A549 (cell line): ENCODE measurements at regions not wholly inside any gene's neighbourhood (a gene's known extent, or its start where the extent isn't known, plus 50 kb on each side); places are given as distances from the start of the nearest gene placed in this dataset.
A peak's percentile ranks its signal among the peaks of the same experiment; 100 is the strongest.

Experiments
- ATAC-seq, 2 experiments: fragments of 200-7000 bp in 1 of 2; fragments of >200 bp in 1 of 2; cut with Nextera tagmentation in 1 of 2; cut with Tn5 transposase in 1 of 2; 3 replicates each; pipeline versions ENCODE4 v1.8.0 to v1.9.1; 2018 to 2020; ENCODE audit warnings: mild to moderate bottlenecking in 1 of 2, moderate library complexity in 1 of 2
- CTCF ChIA-PET: fragments of 300-600 bp; sonication (Branson Sonifier 250); formaldehyde crosslinking; extraction: SDS; loops from one replicate; lab custom pipeline; 2021; ENCODE audit warnings: antibody characterized with exemption, inconsistent platforms; lab: Yijun Ruan, JAX
- POLR2A ChIA-PET: fragments of 350-600 bp; formaldehyde crosslinking; extraction: SDS; loops from one replicate; lab custom pipeline; 2021; ENCODE audit warnings: antibody characterized with exemption, inconsistent platforms; lab: Yijun Ruan, JAX
- DNase-seq, 2 experiments: peaks; one replicate each; pipeline versions ENCODE4 v3.0.0 to v3.0.0-alpha.2; 2011 to 2016; ENCODE audit warnings: low read depth in 1 of 2, low spot score in 1 of 2
- FAIRE-seq: peaks from 2 replicates; lab custom pipeline; 2011; peaks lifted over from hg19 to GRCh38; lab: Jason Lieb, UNC
- H3K27ac ChIP-seq, 2 experiments: fragments of >200 bp; sonication (Bioruptor Twin); formaldehyde crosslinking; 3 replicates each; pipeline ENCODE4 v1.5.1; 2016 to 2017
- H3K4me1 ChIP-seq: fragments of >200 bp; sonication (Bioruptor Twin); formaldehyde crosslinking; 3 replicates; pipeline ENCODE4 v1.6.1; 2016
- H3K4me2 ChIP-seq: fragments of >200 bp; sonication (Bioruptor Twin); formaldehyde crosslinking; 3 replicates; pipeline ENCODE4 v1.6.1; 2016
- H3K4me3 ChIP-seq: fragments of >200 bp; sonication (Bioruptor Twin); formaldehyde crosslinking; 3 replicates; pipeline ENCODE4 v1.5.1; 2016
- H3K9me3 ChIP-seq: fragments of >200 bp; sonication (Bioruptor Twin); formaldehyde crosslinking; 3 replicates; pipeline ENCODE4 v1.6.1; 2016
- BHLHE40 ChIP-seq: IDR thresholded peaks from 2 replicates; pipeline ENCODE4 v1.6.1; 2012; ENCODE audit warnings: low read depth, low read length, inconsistent platforms
- CBX2 ChIP-seq: fragments of 200-600 bp; sonication (generic); IDR thresholded peaks from 2 replicates; pipeline ENCODE4 v1.6.1; 2016; ENCODE audit warnings: low read depth, mild to moderate bottlenecking, borderline replicate concordance
- CHD4 ChIP-seq: fragments of 200-600 bp; sonication (generic); IDR thresholded peaks from 2 replicates; pipeline ENCODE4 v1.6.1; 2016; ENCODE audit warnings: antibody characterized with exemption, mild to moderate bottlenecking, borderline replicate concordance
- E2F6 ChIP-seq: IDR thresholded peaks from 2 replicates; pipeline ENCODE4 v1.6.1; 2012; ENCODE audit warnings: low read depth, borderline replicate concordance
- EHF ChIP-seq: fragments of 250-450 bp; sonication (Bioruptor Pico); IDR thresholded peaks from 2 replicates; pipeline ENCODE4 v1.5.0; 2020; ENCODE audit warnings: mild to moderate bottlenecking
- EP300 ChIP-seq, 2 experiments: fragments of >200 bp; sonication (Bioruptor Twin); formaldehyde crosslinking; IDR thresholded peaks; 2 replicates in 1 of 2; 3 replicates in 1 of 2; pipeline ENCODE4 v1.6.1; 2016 to 2017
- ESRRA ChIP-seq: fragments of 150-350 bp; IDR thresholded peaks from 2 replicates; pipeline ENCODE4 v1.6.1; 2014; ENCODE audit warnings: mild to moderate bottlenecking, low read length, borderline replicate concordance
- HDAC2 ChIP-seq: fragments of 200-600 bp; sonication (generic); IDR thresholded peaks from 2 replicates; pipeline ENCODE4 v1.6.1; 2016
- HOXA7 ChIP-seq: fragments of 250-450 bp; sonication (Bioruptor Pico); IDR thresholded peaks from 2 replicates; pipeline ENCODE4 v1.5.0; 2020; ENCODE audit warnings: mild to moderate bottlenecking, moderate library complexity
- HOXB13 ChIP-seq: fragments of 250-450 bp; sonication (Bioruptor Pico); IDR thresholded peaks from 2 replicates; pipeline ENCODE4 v1.5.0; 2020; ENCODE audit warnings: low read depth, mild to moderate bottlenecking, moderate library complexity
- HOXB5 ChIP-seq: fragments of 250-450 bp; sonication (Bioruptor Pico); IDR thresholded peaks from 2 replicates; pipeline ENCODE4 v1.5.0; 2020; ENCODE audit warnings: mild to moderate bottlenecking, moderate library complexity
- MYC ChIP-seq: IDR thresholded peaks from 2 replicates; pipeline ENCODE4 v1.6.1; 2012; ENCODE audit warnings: mild to moderate bottlenecking, inconsistent platforms, low read length, improper control_type of control experiment, borderline replicate concordance
- NPAS2 ChIP-seq: fragments of 250-450 bp; sonication (Bioruptor Pico); IDR thresholded peaks from 2 replicates; pipeline ENCODE4 v1.8.0; 2022; ENCODE audit warnings: mild to moderate bottlenecking, moderate library complexity, borderline replicate concordance
- NR3C1 ChIP-seq: fragments of >200 bp; sonication (Bioruptor Twin); formaldehyde crosslinking; IDR thresholded peaks from 3 replicates; pipeline ENCODE4 v1.6.1; 2017
- PHF8 ChIP-seq: fragments of 200-600 bp; sonication (generic); IDR thresholded peaks from 2 replicates; pipeline ENCODE4 v1.6.1; 2016; ENCODE audit warnings: low read depth, mild to moderate bottlenecking, antibody characterized with exemption, moderate library complexity, borderline replicate concordance
- POLR2A ChIP-seq: IDR thresholded peaks from 2 replicates; pipeline ENCODE4 v1.6.1; 2012; ENCODE audit warnings: mild to moderate bottlenecking, low read length
- RAD21 ChIP-seq, 2 experiments: fragments of >200 bp in 1 of 2; sonication (Bioruptor Twin) in 1 of 2; formaldehyde crosslinking in 1 of 2; IDR thresholded peaks in 1 of 2; conservative IDR thresholded peaks in 1 of 2; 2 replicates in 1 of 2; 3 replicates in 1 of 2; pipeline ENCODE4 v1.6.1; 2012 to 2018; ENCODE audit warnings: inconsistent platforms in 1 of 2
- RARB ChIP-seq: fragments of 250-450 bp; sonication (Bioruptor Pico); IDR thresholded peaks from 2 replicates; pipeline ENCODE4 v1.8.0; 2021; ENCODE audit warnings: mild to moderate bottlenecking, moderate library complexity
- RCOR1 ChIP-seq: fragments of 150-350 bp; IDR thresholded peaks from 2 replicates; pipeline ENCODE4 v1.6.1; 2014; ENCODE audit warnings: antibody characterized with exemption, low read length, low read depth
- RFX5 ChIP-seq: fragments of 450-650 bp; IDR thresholded peaks from 2 replicates; pipeline ENCODE4 v1.7.1; 2014; ENCODE audit warnings: antibody characterized with exemption, mild to moderate bottlenecking, moderate library complexity
- SMC3 ChIP-seq: fragments of >200 bp; sonication (Bioruptor Twin); formaldehyde crosslinking; IDR thresholded peaks from 3 replicates; pipeline ENCODE4 v1.6.1; 2018; ENCODE audit warnings: inconsistent platforms
- TFCP2L1 ChIP-seq: fragments of 250-450 bp; sonication (Bioruptor Pico); IDR thresholded peaks from 2 replicates; pipeline ENCODE4 v1.5.0; 2021; ENCODE audit warnings: mild to moderate bottlenecking
- TP53 ChIP-seq: fragments of 250-450 bp; sonication (Bioruptor Pico); IDR thresholded peaks from 2 replicates; pipeline ENCODE4 v1.5.0; 2021; ENCODE audit warnings: mild to moderate bottlenecking, moderate library complexity
- ZFP36 ChIP-seq: fragments of 450-650 bp; IDR thresholded peaks from 2 replicates; pipeline ENCODE4 v1.6.1; 2014; ENCODE audit warnings: borderline replicate concordance; ENCODE audit not compliant: partially characterized antibody
- ZSCAN20 ChIP-seq: fragments of 250-450 bp; sonication (Bioruptor Pico); IDR thresholded peaks from 2 replicates; pipeline ENCODE4 v1.8.0; 2022; ENCODE audit warnings: mild to moderate bottlenecking, moderate library complexity
- WGBS: methylation state at CpG from one replicate; pipeline ENCODE4 v1.1.6; 2017; ENCODE audit errors: missing lambda C conversion rate; 5-methylcytosine and 5-hydroxymethylcytosine counted together
- TF ChIP-seq, protein P1 (sequence below): fragments of >200 bp; sonication (Bioruptor Twin); formaldehyde crosslinking; IDR thresholded peaks from 3 replicates; pipeline ENCODE4 v1.5.1; 2016
- TF ChIP-seq, protein P2 (sequence below): IDR thresholded peaks from 2 replicates; pipeline ENCODE4 v1.6.1; 2012
- TF ChIP-seq, protein P3 (sequence below): fragments of 250-450 bp; sonication (Bioruptor Pico); IDR thresholded peaks from 2 replicates; pipeline ENCODE4 v1.5.0; 2020; ENCODE audit warnings: low read depth, mild to moderate bottlenecking, moderate library complexity

DNA sequence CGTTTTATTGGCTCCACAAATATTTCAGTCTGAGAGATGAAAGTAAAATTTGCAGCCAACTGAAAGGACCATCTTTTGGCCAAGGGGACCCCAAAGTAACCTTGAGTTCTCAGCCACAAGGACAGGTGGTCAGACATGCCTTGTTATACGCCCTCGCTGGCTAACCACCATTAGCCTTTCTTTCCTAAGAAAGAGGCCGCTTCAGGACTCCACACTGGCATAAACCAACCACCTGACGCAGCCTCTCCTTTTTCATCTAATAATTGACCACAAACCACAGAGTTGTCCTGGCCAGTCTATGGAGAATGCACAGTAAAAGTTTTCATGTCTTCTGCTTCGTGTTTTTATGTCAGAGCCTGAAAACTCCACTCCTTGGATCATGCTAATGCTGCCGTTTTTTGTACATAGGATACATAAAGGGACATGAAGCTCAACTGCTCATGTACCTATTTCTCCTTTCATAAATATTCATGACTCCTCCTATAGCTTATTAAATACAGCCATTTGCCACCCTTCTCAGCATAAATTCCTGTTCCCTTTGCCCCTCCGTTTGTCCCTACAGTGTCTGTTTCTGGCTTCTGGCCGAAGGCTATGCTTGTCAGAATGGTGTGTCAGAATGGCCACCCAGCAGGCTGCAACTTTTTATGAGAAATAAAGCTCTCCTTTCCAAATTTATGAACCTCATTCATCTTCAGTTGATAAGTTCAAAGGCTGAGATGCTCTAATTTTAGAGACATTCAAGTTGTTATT is 374.1 kb upstream of the RBMS3 start (continued):
- no peak for TF ChIP-seq PHF8

DNA sequence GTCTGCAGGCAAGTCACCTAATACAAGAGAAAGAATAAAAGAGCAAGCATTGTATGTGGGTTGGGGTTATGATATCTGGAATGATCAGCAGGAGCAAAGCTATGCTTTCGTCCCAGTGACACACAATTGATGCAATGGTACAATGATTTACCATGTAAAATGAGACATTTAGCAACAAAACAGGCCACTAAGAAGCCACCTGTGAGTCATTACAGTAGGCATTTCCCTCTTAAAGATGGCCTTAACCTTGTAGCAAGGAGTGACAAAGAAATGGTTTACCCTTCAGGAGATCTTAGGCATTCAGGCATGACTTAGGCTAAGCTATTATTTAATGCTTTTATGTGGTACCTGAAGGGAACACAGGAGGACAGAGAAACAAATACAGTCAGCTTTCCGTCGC is 373.3 kb upstream of the RBMS3 start:
- no peak overlapping the region for H3K27ac ChIP-seq
- ATAC-seq (no peak), DNase-seq (no peak), FAIRE-seq (no peak)
- H3K9me3 ChIP-seq: no peaks in the 10 kb centered on the region
- H3K4me3 ChIP-seq: no peak overlapping the region
- ChIA-PET POLR2A (no interaction called here), CTCF (interaction anchor here (1.0 kb wide), 2 partner anchors 8 to 53 kb away, joined by 4 to 6 read pairs; no protein-coding TSS in a partner anchor)
- H3K4me1 ChIP-seq: no peaks in the 10 kb centered on the region
- TF ChIP-seq ZFP36 (no peak), TFCP2L1 (no peak), RFX5 (no peak), RCOR1 (no peak), EHF (CRISPR knock-in tag) (no peak), CHD4 (no peak), POLR2A (no peak), RARB (CRISPR knock-in tag) (no peak), ESRRA (no peak), NR3C1 (no peak), HOXB5 (CRISPR knock-in tag) (no peak), E2F6 (no peak), HOXB13 (no peak), SMC3 (no peak), EP300 (IDR thresholded peaks at IDR 0.05) (no peak)
- TF ChIP-seq, protein P1, sequence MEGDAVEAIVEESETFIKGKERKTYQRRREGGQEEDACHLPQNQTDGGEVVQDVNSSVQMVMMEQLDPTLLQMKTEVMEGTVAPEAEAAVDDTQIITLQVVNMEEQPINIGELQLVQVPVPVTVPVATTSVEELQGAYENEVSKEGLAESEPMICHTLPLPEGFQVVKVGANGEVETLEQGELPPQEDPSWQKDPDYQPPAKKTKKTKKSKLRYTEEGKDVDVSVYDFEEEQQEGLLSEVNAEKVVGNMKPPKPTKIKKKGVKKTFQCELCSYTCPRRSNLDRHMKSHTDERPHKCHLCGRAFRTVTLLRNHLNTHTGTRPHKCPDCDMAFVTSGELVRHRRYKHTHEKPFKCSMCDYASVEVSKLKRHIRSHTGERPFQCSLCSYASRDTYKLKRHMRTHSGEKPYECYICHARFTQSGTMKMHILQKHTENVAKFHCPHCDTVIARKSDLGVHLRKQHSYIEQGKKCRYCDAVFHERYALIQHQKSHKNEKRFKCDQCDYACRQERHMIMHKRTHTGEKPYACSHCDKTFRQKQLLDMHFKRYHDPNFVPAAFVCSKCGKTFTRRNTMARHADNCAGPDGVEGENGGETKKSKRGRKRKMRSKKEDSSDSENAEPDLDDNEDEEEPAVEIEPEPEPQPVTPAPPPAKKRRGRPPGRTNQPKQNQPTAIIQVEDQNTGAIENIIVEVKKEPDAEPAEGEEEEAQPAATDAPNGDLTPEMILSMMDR: no peak
- 76% methylated on average over 3 of the region's 3 CpGs for WGBS
- H3K4me2 ChIP-seq: no peak overlapping the region

DNA sequence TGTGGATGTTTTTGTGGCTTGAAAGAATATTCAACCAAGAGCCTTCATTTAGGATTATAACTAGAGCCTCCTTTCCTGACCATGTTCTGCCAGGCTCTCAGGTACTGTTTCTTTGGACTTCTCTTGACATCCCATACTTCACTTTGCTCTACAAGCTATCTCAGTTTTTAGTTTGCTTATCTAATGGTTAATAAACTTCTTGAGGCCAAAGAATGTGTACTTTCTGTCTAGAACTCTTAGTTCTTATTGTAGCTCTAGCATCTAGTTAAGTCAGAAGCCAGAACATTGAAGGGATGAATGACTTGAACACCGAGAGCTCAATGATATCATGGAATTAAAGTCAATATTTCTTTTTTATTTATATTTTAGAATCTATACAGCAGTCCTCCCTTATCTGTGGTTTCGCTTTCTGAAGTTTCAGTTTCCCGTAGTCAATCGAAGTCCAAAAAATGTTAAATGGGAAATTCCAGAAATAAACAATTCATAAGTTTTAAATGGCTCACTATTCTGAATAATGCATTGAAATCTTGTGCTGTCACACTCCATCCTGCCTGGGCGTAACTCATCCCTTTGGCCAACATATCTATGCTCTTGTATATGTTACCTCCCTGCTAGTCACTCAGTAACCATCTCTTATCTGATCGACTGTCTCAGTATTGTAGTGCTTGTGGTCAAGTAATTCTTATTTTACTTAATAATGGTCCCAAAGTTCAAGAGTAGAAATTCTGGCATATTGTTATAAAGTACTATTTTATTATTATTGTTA is 368.6 kb upstream of the RBMS3 start:
- H3K4me2 ChIP-seq: peak overlapping the region; percentile 11; the same call in 1 of the 3 replicates
- ATAC-seq: no peak
- CTCF ChIA-PET: no interaction called here

More for the DNA sequence above, 368.6 kb upstream of the RBMS3 start:
- Histone ChIP-seq H3K4me1 (no peaks in the 10 kb centered on the region), H3K9me3 (no peaks in the 10 kb centered on the region), H3K27ac (no peak overlapping the region), H3K4me3 (no peak overlapping the region)
- FAIRE-seq (no peak), DNase-seq (no peak)
- POLR2A ChIA-PET: no interaction called here
- no peak for TF ChIP-seq HOXA7 (CRISPR knock-in tag)
- TF ChIP-seq BHLHE40: no peak
- TF ChIP-seq TP53 (CRISPR knock-in tag): no peak
- TF ChIP-seq HDAC2: no peak
- TF ChIP-seq, protein P2, sequence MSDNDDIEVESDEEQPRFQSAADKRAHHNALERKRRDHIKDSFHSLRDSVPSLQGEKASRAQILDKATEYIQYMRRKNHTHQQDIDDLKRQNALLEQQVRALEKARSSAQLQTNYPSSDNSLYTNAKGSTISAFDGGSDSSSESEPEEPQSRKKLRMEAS: no peak
- TF ChIP-seq NPAS2 (CRISPR knock-in tag): no peak
- TF ChIP-seq MYC: no peak
- TF ChIP-seq, protein P3, sequence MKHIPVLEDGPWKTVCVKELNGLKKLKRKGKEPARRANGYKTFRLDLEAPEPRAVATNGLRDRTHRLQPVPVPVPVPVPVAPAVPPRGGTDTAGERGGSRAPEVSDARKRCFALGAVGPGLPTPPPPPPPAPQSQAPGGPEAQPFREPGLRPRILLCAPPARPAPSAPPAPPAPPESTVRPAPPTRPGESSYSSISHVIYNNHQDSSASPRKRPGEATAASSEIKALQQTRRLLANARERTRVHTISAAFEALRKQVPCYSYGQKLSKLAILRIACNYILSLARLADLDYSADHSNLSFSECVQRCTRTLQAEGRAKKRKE: no peak
- TF ChIP-seq ZSCAN20 (CRISPR knock-in tag): no peak
- no peak for TF ChIP-seq RFX5
- no peak for TF ChIP-seq RAD21 (conservative IDR thresholded peaks at IDR 0.05 in 1 of 2, IDR thresholded peaks at IDR 0.05 in 1 of 2)
- no peak for TF ChIP-seq CBX2
- 56% methylated on average over 6 of the region's 6 CpGs for WGBS
